ENCODE measurements at regions not wholly inside any gene's neighbourhood (a gene's known extent, or its start where the extent isn't known, plus 50 kb on each side); places are given as distances from the start of the nearest gene placed in this dataset.
A peak's percentile ranks its signal among the peaks of the same experiment; 100 is the strongest.

DNA sequence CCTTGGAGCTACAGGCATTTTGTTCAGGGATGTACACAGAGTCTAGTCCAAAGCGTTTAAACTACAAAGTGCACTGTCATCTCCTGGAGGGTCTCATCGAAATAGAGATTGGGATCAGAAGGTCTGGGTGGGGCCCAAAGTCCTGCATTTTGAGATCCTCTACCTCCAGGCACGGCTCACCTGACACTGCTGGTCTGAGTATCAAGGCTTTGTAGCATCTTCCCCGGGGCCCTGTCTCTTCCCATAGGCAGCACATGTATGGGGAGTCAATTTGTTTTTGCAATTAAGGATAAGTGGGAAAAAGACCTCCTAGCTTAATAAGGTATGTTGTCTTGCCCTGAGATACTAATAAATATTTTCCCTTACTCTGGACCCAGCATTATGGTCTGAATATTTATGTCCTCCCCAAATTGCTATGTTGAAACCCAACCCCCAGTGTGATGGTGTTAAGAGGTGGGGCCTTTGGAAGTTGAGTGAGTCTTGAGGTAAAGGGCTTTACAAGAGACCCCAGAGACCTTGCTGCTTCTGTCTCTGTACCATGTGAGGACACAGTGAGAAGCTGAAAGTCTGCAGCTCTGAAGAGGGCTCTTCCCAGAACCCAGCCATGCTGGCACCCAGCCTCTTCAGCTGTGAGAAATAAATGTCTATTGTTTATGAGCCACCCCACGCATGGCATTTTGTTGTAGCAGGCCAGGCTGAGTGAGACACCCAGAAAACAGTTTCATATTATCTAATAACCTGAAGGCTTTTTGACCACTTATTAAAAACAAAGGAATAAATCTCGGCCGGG lies 258.7 kb upstream of the HS6ST1 start:
- no peak for DNase-seq (ENCODE audit: low read depth, low spot score)

DNA sequence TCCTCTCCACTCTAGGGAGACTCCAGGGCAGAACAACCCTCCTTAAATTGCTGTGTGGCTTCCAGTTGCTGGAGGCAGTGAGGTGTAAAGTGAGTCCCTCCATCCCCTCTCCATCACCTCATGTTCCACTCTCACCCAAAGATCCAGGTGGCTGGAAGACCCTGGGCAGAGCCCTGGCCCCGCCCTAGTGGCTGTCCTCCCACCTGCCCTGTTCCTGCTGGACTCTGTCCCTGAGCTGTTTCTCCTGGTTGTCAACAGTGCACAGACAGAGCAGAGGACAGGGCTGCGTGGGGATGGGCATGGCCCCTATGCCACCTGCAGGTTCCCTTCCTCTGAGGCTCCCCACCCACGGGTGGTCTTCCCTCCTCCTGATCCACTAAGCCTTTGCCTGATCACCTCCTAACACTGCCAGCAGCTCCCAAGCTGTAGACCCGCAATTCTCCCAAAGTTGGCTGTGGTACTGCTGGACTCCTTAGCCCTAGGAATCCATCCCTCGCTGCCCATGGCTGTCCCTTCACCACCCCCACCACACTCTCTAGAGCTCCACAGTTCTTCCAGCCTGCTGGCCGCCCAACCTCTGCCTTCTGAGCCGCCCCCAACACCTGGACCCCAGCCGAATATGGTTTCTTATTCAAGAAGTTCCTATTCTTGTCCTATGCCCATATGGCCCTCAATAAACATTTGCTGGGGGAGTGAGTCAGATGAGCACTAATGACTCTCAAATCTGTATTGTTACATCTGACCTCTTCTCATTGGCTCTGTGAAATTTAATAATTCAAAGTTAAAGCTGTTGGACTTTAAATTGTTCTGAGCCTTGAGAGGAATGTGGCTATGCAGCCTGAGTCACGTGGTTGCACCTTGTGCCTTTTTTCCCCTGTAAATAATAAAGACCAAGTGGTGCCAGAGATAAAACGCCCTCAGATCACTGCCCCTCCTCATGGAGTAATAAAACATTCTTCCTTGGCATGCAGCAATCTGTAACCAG lies 260.0 kb upstream of the HS6ST1 start:
- no peak for DNase-seq (ENCODE audit: low read depth, low spot score)

DNA sequence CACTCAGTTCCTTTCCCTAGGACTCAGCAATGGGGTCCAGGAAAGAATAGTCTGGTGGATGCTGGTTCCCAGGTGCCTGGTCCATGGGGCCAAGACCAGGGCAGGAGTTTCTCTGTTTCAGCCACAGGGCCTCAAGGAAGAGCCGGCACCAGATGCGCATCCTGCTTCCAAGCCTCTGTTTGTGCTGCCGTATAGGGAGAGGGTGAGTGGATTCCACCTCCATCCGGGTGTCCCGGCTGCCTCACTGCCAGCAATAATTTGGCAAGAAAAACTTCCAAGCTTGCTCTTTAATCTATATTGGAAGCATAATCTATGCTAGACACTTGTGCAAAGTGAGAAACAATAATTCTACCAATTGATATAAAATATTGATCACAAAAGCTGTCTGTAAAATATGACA lies 261.2 kb upstream of the HS6ST1 start:
- no peak for DNase-seq (ENCODE audit: low read depth, low spot score)

DNA sequence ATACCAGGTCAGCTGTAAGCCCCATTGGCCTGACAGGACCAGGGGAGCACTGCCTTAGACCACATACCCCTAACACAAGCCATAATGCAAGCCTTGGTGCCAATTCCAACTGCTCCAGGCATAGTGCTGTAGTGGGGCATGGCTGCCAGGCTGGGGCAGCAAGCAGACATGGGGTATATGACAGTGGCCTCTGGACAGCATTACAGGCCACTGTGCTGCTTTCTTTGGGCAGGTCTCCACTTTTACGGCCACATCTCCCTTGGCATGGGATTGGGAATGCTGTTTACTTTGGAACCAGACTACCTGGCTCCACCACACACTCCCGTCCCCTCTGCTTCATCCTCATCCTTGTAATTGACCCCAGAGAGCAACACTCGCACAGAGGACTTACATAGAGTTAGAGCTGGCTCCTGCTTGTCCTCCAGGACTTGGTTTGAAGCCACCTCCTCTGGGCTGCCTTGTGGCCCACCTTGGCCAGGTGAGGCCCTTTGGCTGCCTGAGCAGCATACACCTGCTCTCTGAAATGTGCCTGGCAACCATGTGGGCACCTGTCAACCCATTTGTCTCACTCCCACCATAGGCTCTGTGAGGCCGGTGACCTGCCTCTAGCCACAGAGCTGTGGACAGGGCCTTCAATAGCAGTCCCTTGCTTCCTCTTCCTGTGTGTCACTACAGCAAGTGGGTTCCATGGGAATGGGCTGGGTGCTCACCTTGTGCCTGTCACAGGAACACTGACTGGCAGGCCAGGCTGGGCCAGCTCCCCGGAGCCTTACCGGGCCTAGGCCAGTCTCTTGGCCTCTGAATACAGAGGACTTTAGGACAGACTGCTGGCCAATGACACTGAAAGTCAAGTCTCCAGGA lies 262.6 kb upstream of the HS6ST1 start:
- no peak for DNase-seq (ENCODE audit: low read depth, low spot score)

DNA sequence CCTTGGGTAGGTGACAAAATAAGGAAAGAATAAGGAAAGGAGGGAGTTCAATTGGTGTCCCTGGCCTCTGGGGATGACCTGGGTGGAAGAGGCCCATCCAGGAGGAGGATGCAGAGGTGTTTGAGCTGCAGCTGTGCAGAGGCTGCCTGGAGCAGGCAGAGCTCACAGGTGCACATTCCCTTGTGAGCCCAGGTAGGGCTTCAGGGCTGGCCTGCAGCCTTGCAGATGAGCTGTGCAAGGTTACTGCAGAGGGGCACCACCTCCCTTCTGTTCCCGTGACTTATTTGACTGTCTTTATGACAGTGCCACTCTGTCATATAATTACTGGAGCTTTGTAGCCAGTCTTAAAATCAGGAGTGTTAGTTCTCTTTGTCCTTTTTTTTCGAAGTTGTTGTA lies 263.2 kb upstream of the HS6ST1 start:
- DNase-seq (ENCODE audit: low read depth, low spot score), result no peak

DNA sequence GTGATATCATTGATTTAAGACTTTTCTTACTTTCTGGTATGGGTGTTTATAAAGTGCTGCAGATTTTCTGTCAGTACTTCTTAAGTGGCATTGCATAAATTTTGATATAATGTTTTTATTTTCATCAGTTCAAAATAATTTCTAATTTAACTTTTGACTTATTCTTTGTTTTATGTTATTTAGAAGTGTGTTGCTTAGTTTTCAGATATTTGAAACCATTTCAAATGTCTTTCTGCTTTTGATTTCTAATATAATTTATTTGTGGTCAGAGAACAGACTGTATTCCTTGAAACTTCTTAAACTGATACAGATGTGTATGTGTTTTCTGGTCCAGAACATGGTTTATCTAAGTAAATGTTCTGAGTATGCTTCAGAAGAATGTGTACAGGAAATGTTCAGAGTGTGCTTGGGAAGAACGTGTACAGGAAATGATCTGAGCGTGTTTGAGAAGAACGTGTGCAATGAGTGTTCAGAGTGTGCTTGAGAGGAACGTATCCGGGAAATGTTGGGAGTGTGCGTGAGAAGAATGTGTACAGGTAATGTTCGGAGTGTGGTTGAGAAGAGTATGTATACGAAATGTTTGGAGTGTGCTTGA lies 265.7 kb upstream of the HS6ST1 start:
- DNase-seq (ENCODE audit: low read depth, low spot score), result no peak

DNA sequence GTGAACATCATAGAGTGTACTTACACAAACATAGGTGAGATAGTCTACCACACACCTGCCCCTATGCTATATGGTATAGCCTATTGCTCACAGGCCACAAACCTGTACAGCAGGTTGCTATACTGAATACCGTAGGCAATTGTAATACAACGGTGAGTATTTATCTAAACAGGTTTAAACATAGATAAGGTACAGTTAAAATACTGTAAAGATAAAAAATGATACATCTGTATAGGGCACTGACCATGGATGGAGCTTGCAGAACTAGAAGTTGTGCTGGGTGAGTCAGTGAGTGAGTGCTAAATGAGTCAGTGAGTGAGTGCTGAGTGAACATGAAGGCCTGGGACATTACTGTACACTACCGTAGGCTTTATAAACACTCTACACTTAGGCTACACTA lies 267.0 kb upstream of the HS6ST1 start:
- peak; percentile 23 for DNase-seq (ENCODE audit: low read depth, low spot score)

DNA sequence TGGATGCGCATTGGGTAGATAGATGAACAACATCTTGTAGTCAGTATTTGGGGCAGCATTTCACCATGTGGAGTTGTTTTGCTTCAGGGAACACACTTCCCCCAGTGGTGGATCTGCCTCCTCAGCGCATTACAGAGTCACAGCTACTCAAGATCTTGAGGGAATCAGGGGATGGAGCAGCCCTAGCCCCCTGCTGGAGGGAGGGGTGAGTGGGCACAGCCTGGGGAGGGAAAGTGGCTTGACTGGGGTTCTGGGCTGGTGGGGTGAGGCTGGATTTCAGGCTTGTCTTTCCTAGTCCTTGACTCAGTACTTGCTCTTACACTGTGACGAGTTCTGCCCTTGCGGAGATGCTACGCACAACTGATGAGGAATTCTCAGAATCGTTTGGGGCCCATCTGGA lies 271.0 kb upstream of the HS6ST1 start:
- DNase-seq (ENCODE audit: low read depth, low spot score), result no peak

DNA sequence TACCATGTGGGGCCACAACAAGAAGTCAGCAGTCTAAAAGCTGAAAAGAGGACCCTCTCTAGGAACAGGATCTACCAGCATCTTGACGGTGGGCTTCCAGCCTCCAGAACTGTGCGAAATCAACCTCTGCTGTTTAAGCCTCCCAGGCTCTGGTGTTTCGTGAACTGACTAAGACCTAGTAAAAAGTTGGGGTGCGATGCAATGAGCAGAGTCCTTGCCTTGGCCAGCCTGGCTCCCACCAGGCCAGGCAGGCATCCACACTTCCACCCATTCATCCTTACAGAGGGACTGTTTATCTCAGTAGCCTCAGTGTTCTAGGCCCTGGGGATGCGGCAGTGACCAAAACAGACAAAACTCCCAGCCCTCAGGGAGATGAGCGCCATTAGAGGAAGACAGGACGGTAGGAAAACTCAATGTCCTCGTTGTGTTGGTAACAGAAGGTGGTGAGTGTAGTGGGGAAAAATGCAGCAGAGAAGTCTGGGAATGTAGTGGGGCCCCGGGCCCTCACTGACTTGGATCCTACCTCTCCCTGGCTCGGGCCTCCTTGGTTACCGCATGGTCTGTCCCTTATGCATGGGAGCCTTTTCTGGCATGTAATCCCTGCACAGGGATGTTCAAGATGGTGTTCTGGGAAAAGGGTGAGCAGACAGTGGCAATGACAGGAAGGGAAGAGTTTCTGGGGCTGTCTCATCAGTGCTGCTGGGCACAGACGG lies 271.8 kb upstream of the HS6ST1 start:
- DNase-seq (ENCODE audit: low read depth, low spot score), result no peak

DNA sequence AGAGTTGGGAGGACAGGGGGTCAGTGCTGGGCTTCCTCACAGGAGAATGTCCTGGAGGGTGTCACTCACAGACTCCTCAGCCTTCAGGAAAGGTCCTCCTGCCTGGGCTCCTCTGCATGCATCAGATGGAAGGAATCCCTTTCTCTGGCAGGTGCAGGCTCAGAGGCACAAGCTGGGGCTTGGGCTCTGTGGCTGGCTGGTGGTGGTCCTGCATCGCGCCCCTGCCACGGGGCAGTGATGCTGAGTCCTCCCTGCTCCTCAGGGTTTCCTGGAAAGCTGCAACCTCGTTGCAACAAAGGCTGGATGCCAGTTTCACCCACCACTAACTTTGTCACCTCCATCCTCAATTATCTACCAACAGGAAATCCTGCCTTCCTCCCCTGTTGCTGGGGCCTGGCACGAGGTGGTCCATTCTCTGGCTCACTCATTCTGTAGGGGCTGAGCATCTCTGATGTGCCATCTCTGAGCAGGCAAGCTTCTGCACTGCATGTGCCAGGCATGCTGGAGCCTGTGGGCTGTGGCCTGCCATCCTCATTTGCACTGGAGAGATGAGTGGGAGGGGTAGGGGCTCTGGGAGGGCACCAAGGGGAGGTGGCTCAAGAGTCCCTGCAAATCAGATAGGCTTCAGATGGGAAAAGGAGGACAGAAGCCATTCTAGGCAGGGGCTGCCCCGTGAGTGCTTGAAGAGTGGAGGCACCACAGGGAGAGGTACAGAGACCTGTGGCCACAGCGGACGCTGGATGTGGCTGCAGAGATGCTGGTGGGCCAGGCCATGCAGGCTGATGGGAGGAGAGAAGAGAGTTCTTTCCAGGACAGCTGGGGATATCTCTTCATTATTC lies 272.6 kb upstream of the HS6ST1 start:
- no peak for DNase-seq (ENCODE audit: low read depth, low spot score)

DNA sequence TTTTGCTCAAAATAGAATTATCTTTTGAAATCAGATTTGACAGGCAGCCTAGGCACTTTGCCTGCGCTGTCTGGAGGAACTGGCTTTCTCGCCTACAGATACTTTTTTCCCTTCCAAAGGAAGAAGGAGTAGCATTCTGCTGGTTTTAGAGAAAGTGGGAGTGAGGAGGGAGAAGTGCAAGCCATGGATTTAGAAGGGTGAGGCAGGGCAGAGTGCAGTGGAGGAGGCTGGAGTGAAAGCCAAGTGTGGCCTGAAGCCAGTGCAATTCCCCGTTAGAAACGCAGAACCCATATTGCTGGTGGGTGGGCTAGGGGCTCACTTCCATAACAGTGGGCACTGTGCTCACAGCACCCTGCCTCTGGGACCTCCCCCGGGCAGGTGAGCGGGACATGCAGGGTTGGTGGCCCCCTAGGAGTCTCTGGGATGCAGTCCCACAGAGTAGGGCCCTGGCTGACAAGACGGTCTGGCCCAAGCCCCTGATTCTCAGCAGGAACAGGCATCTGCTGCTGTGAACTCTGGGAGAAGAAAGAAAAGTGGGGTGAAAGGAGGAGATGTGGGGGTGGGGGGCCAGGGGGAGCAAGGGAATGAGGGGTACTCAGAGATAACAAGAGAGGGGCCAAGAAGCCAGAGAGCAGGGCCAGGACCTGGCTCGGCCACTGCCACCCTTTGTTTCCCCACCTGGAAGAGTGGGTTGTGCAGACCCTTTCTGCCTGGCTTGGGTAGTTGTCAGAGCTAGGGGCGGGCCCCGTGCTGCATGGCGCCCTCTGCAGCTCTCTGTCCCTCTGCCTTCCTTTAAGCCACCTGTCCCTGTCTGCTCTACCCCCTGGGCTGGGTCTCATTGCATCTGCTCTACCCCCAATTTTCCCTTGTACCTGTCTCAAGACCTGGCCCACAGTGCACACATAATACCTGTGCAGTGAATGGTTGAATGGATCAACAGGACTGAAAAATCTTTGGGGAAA lies 273.5 kb upstream of the HS6ST1 start:
- no peak for DNase-seq (ENCODE audit: low read depth, low spot score)

DNA sequence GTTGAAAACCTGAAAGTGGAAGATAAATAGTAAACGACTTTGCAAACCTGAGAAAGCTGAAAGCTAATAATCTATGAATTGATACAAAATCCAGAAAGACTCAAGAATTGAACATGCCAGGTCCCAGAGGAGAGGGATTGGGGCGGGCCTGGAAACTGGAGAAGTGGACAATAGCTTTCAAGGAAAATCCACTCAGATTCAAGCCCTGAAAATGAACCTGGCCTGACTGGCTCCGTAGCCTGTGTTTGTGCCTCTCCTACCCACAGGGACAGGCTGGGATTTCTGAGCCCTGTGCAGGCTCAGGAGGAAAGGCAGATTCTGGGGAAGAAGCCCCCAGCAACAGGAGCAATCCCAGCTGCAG lies 274.8 kb upstream of the HS6ST1 start:
- DNase-seq (ENCODE audit: low read depth, low spot score), result no peak

DNA sequence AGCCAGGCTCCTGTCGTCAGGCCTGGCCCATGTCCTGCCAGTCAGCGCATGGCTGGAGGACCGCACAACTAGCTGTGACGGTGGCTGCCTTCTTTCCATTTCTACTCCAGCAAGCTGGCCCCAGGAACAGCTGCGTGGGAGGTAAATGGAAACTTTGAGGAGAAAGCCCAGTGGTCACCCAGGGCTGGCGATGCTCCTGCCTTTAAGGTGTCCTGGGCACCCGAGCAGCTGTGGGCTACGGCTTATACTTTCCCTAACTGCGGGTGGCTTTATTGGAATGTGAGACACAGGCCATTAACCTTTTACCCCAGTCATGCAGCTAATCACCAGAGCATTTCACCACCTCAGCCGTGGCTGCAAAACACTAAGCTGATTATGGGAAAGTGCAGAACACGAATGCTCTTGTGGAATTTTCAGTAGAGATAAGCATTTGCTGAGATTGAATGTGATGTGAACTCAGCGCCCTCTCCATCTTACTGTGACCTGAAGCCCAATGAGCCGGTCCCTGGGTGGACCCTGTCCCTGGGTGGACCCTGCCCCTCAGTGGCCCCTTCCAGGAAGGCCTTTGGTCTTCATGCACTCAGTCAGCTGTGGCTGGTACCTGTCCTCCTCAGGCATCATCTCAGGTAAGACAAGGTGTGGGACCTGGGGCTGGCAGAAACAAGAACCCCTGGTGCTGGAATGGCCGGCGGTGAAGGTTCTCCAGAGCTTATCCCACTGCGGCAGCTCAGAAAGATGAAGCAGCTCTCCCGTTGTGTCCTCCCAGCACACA lies 275.4 kb upstream of the HS6ST1 start:
- peak; percentile 58 for DNase-seq (ENCODE audit: low read depth, low spot score)

DNA sequence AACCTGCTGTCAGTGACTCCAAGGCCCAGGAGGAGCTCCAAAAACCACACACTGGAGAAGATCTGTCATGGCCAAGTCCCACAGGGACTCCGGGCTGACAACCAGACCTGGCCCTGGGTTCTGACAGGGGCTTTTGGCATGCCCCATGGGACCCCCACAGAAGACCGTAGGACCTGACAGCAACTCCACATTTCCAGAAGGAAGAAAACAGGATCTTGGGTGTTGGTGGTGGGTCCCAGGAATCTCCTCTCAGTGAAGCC lies 275.9 kb upstream of the HS6ST1 start:
- DNase-seq (ENCODE audit: low read depth, low spot score), result no peak

DNA sequence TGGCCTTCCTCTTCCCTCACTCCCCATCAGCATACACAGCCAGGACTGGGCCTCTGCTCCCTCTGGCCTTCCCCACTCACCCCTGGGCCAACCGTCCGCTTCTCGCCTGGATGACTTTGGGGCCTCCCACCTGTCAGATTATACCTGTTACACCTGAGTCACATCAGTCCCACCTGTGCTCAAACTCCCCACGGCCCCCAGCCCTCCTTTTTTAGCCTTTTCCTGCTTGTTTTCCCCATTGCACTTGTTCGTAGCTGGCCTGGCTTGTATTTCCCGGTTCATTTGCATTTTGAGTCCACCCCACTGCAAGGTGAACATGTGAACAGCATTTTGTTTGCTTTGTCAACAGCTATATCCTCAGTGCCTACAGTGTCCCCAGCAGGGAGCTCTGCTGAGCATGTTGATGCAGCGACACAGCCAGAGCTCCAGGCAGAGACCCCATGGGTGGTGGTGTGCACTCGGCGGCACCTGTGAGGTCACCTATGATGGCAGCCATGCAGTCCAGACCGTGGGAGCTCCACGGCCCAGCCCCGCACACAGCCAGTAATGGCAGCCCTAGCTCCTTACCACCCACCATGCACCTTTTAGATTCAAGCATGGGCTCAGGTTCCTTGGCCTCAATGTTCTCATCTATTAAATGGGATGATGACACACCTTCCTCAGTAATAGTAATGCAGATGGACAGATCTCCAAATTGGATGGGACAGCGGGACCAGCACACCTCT lies 276.4 kb upstream of the HS6ST1 start:
- DNase-seq (ENCODE audit: low read depth, low spot score), result no peak

DNA sequence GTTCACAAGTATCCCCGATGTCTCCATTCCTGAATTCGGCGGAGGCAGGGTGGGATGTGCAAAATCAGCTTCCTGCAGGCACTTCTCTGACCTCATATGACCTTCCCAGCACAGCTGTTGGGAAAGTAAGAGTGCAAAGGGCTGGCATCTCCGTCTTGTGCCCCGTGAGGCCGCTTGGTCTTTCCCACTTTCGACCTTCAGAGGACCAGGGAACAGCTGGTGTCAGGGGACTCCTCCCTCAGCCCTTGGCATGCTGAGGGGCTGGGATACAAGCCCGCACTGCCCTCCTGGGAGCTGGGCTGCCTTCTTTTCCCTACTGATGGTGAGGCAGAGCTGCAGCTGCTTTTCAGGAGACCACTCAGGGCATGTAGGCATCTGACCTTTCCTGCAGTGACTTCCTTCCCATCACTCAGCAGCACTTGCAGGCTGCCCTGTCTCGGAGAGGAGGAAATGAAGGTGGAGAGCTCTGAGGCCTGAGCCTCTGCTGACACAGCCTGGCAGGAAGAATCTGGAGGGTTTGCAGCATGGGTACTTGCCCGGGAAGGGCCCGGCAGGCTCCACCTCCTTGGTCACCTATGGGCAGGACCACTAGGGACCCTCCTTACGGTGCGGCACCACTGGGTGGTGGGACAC lies 277.2 kb upstream of the HS6ST1 start:
- DNase-seq (ENCODE audit: low read depth, low spot score), result no peak

Data from astrocyte of the hippocampus (primary cell).